Kidney epithelial cell (primary cell): ENCODE measurements at regions not wholly inside any gene's neighbourhood (a gene's known extent, or its start where the extent isn't known, plus 50 kb on each side); places are given as distances from the start of the nearest gene placed in this dataset.

ENCODE experiments used
- DNase-seq: peaks from one replicate; pipeline ENCODE4 v3.0.0-alpha.2; 2010; ENCODE audit warnings: low read depth
- H3K27me3 ChIP-seq: 2 replicates; pipeline ENCODE4 v1.6.0; 2011; ENCODE audit warnings: low read length; ENCODE audit not compliant: control insufficient read depth, insufficient read depth
- H3K36me3 ChIP-seq: 2 replicates; pipeline ENCODE4 v1.5.1; 2011; ENCODE audit warnings: low read length; ENCODE audit not compliant: control insufficient read depth, insufficient read depth
- H3K4me3 ChIP-seq: 2 replicates; pipeline ENCODE4 v1.5.1; 2011; ENCODE audit warnings: low read depth, mild to moderate bottlenecking, control low read depth, low read length
- CTCF ChIP-seq: IDR thresholded peaks from 2 replicates; pipeline ENCODE4 v1.5.1; 2011; ENCODE audit warnings: mild to moderate bottlenecking, moderate library complexity, low read length, control low read depth, inconsistent platforms; ENCODE audit not compliant: insufficient read depth, poor library complexity, severe bottlenecking

DNA sequence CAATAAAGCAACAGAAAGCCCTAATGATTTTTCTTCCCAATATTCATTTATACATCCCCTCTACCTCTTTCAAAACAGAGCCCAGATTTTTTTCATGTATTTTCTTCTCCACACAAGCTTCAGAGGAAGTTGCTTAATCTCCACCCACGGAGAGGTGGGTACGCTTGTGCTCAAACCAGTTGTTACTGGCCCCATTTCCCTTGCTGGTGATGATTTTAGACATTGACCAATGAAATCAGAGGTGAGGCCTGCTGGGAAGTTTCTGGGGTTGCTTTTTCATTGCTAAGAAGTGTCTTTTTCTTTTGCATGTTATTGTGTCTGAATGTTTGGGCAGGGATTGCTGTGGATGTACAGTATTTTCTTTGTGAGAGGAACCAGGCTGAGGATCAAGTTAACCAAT lies 448.1 kb upstream of the B3GALT2 start:
- no peak for TF ChIP-seq CTCF
- DNase-seq, result no peak
- H3K27me3 ChIP-seq, result no peaks in the 10 kb centered on the region
- no peak overlapping the region for H3K4me3 ChIP-seq
- no peaks in the 10 kb centered on the region for H3K36me3 ChIP-seq

- Histone ChIP-seq H3K4me3 (no peak overlapping the region), H3K36me3 (no peaks in the 10 kb centered on the region), H3K27me3 (no peaks in the 10 kb centered on the region)
- TF ChIP-seq CTCF, result no peak
- no peak for DNase-seq
Measured at GRCh38 chr1:193633991-193634390, 447.6 kb upstream of the B3GALT2 start.

- Histone ChIP-seq H3K4me3 (no peak overlapping the region), H3K36me3 (no peaks in the 10 kb centered on the region), H3K27me3 (no peaks in the 10 kb centered on the region)
- DNase-seq, result no peak
- TF ChIP-seq CTCF, result no peak
Measured at GRCh38 chr1:193633093-193633492, 446.7 kb upstream of the B3GALT2 start.

GRCh38 chr1:193631306-193631705 lies 444.9 kb upstream of the B3GALT2 start:
- no peak for DNase-seq
- Histone ChIP-seq H3K36me3 (no peaks in the 10 kb centered on the region), H3K27me3 (no peaks in the 10 kb centered on the region), H3K4me3 (no peak overlapping the region)
- TF ChIP-seq CTCF, result no peak

- DNase-seq, result no peak
- TF ChIP-seq CTCF, result no peak
- no peaks in the 10 kb centered on the region for H3K27me3 ChIP-seq
- H3K36me3 ChIP-seq, result no peaks in the 10 kb centered on the region
- no peak overlapping the region for H3K4me3 ChIP-seq
Measured at GRCh38 chr1:193629875-193630274, 443.5 kb upstream of the B3GALT2 start.

DNA sequence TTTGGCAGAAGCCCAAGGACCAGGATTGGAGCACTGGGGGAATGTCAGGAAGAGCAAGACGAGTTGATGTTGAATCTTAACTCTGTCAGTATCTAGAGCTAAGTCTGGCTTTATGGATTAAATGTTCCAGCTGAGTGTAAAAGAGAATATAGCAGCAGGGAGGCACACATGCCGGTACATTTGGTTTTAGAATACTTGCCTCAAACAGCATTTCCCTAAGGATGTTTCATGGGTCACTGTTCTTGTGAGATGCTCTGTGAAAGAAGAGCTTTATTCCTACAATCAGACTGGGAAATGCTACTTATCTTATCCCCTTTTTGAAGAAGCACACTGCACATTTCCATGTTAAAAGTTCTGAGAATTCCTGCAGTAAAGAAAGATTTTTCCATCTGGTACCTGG lies 440.3 kb upstream of the B3GALT2 start:
- no peak for TF ChIP-seq CTCF
- H3K36me3 ChIP-seq, result no peaks in the 10 kb centered on the region
- no peaks in the 10 kb centered on the region for H3K27me3 ChIP-seq
- DNase-seq, result no peak
- no peak overlapping the region for H3K4me3 ChIP-seq
